Peyer's patch (tissue), 4 donors: ENCODE measurements at regions not wholly inside any gene's neighbourhood (a gene's known extent, or its start where the extent isn't known, plus 50 kb on each side); places are given as distances from the start of the nearest gene placed in this dataset.

Experiments
- POLR2A ChIP-seq, 2 donors: fragments of 450-650 bp; IDR thresholded peaks; one replicate each; pipeline ENCODE4 v1.5.1; 2017; ENCODE audit warnings: antibody characterized with exemption in 2 of 2, mild to moderate bottlenecking in 2 of 2, moderate library complexity in 2 of 2
- TF ChIP-seq, protein P1 (sequence below), 6 experiments: fragments of 450-650 bp in 4 of 6; fragments of 200-600 bp in 2 of 6; sonication (generic) in 1 of 6; IDR thresholded peaks; one replicate each; pipeline ENCODE4 v1.5.1; 2017 to 2019; ENCODE audit warnings: antibody characterized with exemption in 6 of 6, mild to moderate bottlenecking in 3 of 6, moderate library complexity in 1 of 6

DNA sequence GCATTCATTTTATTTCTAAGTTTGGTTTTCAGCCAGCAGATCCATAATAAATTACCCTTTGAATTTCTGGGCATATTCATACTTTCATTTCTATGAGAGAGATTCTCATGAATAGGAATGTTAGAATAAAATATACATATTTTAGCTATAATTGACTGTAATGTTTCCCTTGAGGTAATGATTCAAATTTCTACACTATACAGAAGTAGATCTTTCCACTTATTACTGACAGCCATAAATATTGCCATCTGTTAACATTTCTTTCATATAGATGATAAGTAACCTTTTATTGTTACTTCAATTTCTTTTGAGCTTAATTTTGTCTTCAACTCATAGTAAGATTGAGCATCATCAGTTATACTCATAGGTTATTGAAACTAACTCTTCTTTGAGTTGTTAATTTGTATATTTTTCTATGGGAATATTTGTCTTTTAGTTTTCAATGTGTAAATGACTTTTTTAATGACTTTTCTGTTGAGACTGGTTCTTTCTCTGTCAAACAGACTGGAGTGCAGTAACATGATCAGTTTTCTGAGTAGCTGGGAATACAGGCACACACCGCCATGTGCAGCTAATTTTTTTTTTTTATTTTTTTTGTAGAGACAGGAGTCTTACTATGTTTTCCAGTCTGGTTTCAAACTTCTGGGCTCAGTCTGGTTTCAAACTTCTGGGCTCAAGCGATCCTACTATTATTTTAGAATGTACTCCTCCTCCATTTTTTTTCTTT is 991.6 kb downstream of the SLC6A15 start:
- no peak for TF ChIP-seq POLR2A (IDR thresholded peaks at IDR 0.05)
- TF ChIP-seq, protein P1, sequence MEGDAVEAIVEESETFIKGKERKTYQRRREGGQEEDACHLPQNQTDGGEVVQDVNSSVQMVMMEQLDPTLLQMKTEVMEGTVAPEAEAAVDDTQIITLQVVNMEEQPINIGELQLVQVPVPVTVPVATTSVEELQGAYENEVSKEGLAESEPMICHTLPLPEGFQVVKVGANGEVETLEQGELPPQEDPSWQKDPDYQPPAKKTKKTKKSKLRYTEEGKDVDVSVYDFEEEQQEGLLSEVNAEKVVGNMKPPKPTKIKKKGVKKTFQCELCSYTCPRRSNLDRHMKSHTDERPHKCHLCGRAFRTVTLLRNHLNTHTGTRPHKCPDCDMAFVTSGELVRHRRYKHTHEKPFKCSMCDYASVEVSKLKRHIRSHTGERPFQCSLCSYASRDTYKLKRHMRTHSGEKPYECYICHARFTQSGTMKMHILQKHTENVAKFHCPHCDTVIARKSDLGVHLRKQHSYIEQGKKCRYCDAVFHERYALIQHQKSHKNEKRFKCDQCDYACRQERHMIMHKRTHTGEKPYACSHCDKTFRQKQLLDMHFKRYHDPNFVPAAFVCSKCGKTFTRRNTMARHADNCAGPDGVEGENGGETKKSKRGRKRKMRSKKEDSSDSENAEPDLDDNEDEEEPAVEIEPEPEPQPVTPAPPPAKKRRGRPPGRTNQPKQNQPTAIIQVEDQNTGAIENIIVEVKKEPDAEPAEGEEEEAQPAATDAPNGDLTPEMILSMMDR (IDR thresholded peaks at IDR 0.05) = no peak
